CD4-positive, alpha-beta T cell treated with Interleukin-4 for 4 hours (primary cell): ENCODE measurements at regions not wholly inside any gene's neighbourhood (a gene's known extent, or its start where the extent isn't known, plus 50 kb on each side); places are given as distances from the start of the nearest gene placed in this dataset.

Experiments
- DNase-seq: peaks from one replicate; pipeline ENCODE4 v3.0.0-alpha.2; 2020

DNA sequence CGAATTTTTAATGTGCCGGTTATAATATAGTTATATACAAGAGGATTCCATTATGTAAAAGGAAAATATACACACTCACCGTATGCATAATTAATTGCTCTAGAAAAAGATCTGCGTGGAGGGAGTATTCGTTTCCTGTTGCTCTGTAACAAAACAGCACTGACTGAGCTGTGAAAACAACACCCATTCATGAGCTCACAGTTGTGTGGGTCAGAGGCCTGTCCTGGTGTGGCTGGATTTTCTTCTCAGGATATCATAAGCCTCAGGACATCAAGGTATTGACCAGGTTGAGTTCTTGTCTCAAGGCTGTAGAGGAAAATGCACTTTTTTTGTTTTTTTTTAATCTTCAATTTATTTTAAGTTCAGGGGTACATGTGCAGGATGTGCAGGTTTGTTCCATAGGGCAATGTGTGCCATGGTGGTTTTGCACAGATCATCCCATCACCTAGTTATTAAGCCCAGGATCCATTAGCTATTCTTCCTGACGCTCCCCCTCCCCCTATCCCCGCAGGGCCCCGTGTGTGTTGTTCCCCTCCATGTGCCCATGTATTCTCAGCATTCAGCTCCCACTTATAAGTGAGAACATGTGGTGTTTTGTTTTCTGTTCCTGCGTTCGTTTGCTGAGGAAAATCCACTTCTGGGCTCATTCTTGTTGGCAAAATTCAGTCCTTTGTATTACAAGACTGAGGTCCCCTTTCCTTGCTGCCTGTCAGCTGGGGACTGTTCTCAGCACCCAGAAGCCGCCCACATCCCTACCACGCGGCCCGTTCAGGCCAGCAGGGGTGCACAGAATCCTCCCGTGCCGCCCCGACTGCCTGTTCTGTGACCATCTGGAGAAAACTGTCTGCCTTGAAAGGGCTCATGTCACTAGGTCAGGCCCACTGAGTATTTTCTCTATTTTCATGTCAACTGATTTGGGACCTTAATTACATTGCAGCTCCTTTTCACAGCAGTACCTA lies 87.4 kb upstream of the ERRFI1 start:
- peak; percentile 32 for DNase-seq

DNA sequence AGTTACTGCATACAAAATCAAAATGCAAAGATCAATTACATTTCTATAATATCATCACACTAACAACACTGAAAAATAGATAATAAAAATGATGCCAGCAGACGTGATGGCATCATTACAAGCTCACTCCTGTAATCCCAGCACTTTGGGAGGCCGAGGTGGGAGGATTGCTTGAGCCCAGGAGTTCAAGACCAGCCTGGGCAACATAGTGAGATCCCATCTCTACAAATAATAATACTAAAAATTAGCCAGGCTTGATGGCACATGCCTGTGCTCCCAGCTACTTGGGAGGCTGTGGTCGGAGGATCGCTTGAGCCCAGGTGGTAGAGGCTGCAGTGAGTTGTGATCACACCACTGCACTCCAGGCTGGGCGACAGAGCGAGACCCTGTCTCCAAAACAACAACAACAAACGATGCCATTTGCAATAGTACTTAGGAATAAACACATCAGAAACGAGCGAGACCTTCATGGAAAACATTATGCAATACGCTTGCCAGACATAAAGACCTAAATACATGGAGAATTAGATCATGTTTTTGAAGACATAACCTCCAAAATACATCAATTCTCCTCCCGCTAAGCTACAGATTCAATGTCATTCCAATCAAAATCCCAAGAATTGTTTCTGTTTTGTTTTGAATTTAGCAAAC lies 86.6 kb upstream of the ERRFI1 start:
- DNase-seq, result no peak

GRCh38 chr1:8111560-8111959 lies 85.5 kb upstream of the ERRFI1 start:
- DNase-seq, result no peak

DNA sequence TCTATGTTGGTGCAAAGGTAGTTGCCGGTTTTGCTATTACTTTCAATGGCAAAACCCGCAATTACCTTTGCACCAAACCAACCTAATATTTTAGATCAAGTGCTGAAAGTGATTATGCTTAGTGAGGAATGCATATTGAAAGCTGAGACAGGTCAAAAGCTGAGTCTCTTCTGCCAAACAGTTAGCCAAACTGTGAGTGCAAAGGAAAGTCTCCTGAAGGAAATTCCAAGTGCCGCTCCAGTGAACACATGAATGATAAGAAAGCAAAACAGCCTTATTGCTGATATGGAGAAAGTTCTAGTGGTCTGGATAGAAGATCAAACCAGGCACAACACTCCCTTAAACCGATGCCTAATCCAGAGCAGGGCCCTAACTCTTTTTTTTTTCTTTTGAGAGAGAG lies 83.1 kb upstream of the ERRFI1 start:
- no peak for DNase-seq

- DNase-seq, result no peak
These were observed 81.8 kb upstream of the ERRFI1 start for GRCh38 chr1:8107897-8108296.

DNA sequence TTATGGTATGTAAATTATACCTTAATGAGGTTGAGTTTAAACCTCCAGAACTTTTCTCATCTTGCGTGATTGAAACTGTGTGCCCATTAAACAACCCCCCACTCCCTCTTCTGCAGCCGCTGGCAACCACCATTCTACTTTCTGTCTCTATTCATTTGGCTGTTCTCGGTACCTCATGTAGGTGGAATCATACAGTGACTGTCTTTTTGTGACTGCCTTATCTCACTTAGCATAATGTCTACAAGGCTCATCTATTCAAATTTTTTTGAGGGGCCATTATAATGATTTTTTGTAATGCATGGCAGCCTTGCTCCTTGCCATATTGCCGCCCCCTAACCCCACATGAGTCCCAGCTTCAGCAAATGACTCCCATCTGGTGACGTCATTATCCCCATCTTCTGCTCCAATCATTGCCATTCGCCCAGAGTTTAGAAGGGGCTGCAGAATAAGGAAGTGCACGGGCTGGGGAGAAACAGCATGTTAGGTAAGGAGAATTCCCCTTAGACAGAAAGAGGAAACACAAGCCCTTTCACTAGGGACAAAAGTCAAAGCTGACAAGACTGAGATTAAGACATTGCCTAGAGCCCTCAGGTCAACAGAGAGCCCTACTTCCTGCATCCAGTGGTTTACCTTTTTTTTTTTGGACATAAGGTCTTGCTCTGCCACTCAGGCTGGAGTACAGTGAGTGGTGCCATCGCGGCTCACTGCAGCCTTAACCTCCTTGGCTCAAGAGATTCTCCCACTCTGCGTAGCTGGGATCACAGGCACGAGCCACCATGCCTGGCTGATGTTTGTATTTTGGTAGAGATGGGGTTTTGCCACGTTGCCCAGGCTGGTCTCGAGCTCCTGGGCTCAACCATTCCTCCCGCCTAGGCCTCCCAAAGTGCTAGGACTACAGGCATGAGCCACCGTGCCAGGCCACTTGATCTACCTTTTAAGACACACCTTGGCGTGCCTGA lies 78.4 kb upstream of the ERRFI1 start:
- DNase-seq, result no peak

GRCh38 chr1:8097908-8098307 lies 71.8 kb upstream of the ERRFI1 start:
- no peak for DNase-seq

- DNase-seq, result peak; percentile 52
These were observed 71.1 kb upstream of the ERRFI1 start for GRCh38 chr1:8097077-8097799.

DNA sequence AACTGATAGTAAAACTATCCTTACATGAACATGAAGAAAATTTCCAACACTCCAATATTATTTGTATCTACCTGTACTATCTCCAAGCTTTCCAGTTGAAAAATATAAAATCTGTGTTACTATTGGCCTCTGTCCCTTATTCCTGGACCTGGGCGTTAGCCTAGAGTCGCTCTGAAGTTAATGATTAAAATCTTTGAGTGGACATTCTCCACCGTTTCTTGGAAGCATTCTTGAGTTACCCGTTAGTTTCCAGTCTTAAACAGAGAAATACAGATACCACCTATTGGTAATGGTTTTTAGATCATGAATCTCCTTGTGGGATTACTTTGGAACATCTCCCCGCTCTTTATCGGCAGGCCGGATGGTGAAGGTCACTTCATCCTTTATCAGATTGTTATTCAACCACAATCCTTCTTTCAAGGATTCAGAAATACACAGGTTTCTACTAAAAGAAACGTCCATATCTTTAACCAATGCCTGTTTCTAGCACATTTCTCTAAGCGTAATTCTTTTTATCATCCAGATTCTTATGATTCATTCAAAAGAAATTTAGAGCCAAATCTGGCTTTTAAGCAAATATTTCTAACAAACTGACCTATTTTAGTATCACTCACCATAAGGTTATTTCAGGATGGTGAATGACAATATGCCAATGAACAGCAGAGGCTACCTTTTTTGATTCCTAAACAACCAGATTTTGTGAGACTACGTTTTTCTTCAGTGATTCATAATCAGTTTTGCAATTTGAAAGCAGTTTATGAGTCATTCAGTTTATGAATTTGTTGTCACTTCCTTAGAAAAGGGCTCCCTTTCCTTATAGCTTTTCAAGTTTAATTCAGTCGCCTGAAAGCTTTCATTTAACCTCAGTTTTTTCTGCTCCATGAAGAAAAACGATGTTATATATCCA lies 70.2 kb upstream of the ERRFI1 start:
- peak; percentile 22 for DNase-seq

DNA sequence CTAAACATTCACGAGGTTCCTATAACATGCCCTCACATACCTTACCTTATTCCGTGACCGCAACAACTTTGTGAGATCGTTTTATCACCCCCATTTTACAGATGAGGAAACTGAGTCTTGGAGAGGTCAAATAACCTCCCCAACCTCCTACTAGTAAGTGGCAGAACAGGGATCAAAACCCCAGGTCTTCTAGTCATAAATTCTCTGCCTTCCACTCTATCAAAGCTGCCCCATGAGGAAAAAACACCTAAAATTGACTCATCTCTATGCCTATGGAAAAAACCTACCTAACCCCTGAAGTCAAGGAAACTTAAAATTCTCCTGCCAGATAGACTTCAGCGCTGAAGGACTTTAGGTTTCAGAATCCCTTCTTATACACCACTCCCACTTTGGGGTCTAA lies 69.5 kb upstream of the ERRFI1 start:
- DNase-seq, result no peak

DNA sequence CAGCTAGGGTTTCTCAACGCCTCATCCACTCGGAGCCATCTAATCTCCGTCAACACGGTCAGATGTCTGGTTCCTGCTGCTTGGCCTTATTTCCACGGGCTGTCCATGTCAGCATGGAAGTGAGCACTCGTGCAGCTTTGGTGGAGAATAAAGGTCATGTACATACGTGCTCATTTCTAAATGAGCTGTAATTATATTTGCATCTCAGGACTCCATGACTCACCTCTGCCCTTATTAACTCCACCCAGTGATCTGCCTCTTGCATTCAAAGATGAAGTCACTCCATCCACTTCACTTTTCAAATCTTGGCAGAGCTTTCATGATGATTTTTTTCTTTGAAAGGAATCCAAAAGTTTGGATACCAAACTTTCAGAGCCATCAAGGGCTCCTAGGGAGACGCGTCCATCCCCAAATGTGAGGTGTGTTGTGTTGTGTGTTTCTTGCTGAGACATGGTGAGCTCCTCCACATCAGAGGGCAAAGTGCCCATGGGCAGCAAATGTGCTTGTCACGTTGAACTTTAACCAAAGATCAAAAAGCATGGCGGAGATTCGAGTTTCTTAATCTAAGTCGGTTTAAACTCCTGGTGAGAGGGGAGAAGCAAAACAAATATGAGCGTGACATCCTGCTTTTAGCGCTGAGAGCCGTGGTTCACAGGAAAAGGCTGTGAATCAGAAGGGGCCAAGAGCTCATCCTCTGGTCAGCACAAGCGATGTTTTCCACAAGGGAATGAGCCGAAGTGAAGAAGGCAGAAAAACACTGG lies 68.6 kb upstream of the ERRFI1 start:
- DNase-seq, result no peak

GRCh38 chr1:8093221-8093980 lies 67.3 kb upstream of the ERRFI1 start:
- DNase-seq, result no peak

GRCh38 chr1:8092657-8093056 lies 66.5 kb upstream of the ERRFI1 start:
- no peak for DNase-seq

DNA sequence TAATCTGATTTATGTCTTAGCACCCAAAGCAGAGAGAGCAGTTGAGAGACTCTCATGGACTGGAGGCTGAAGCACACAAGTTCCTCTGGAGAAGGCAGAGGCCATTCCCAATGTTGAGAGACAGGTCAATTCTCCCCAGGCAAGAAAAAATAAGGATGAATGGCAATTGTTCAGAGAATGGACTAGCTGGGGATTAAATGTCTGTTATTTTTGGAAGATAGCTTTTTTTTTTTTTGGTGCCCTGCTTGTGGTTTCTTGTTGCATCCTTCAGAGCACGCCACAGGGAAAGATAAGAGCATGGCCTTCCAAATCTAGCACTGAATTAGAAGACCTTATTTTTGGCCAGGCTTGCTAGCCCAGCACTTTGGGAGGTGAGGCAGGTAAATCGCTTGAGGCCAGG lies 65.6 kb upstream of the ERRFI1 start:
- DNase-seq, result no peak

DNA sequence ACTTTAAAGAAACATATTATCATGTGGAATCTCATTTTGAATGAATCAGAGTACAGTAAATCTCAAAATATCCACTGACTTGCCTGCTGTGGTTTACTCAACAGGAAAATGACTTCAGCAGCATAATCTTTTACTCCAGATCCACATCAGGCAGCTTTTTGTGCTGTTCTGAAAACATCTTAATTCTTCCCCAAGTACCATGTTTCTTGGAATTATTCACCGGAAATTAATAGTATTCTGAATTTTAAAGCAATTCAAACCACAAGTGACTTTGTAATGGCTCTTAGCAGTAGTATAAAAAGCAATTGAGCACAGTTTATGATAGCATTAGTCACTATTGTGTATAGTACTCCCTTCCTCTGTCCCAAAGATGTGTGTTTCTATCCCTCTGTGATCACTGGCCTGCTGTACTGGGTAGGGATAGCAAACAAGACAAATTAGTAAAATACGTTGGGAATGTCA lies 64.2 kb upstream of the ERRFI1 start:
- no peak for DNase-seq

DNA sequence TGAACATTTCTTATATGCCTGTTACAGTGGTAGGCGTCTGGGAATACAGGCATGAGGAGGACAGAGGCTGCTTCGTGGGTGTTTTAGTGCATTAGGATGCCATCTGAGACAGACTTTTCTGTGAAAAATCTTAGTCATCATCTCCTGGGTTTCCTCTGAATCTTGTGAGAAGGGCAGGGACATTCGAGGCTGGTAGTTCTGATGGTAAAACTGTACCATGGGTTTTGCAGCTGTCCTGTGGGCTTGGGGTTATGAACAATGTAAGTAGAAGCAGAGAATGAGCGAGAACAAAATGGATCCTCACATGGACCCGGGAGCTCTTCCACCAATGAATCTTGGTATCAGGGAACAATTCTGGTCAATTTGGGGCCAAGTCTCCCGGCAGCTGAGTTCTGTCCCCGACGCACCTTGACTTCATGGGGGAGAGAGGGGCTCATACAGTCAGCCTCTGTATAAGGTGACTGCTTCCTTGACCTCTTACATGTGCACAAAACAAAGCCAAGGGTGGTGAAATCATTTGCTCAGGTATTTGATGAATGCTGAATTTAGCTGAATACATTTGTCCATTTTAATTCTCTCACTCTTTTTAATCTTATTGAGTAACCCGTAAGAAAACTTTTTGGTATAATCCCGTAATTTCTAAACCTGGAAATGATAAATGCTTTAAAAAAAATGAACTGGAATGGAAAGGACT lies 63.6 kb upstream of the ERRFI1 start:
- DNase-seq, result no peak

GRCh38 chr1:8086055-8086454 lies 59.9 kb upstream of the ERRFI1 start:
- no peak for DNase-seq

GRCh38 chr1:8084913-8085312 lies 58.8 kb upstream of the ERRFI1 start:
- no peak for DNase-seq
